ENCODE measurements at regions not wholly inside any gene's neighbourhood (a gene's known extent, or its start where the extent isn't known, plus 50 kb on each side); places are given as distances from the start of the nearest gene placed in this dataset.
"Not testable (repeated sequence)": the region's sequence is repeated elsewhere in the genome, so short reads cannot be mapped to it uniquely, and the experiment has no call there.

GRCh38 chr6:85130743-85131142 is 319.1 kb upstream of the NT5E start:
- ChIA-PET POLR2A (no interaction called here), CTCF (no interaction called here)
- no peak overlapping the region for H3K4me3 Mint-ChIP-seq
- H3K9me3 ChIP-seq (ENCODE audit: control insufficient read depth in 1 of 2, insufficient read depth in 1 of 2, low read length in 2 of 2): no peaks in the 10 kb centered on the region
- intact Hi-C loops (cut with DNase I, micrococcal nuclease): no loop called here
- H3K9me3 Mint-ChIP-seq: peaks cover 2% of the 10 kb centered on the region
- no peaks in the 10 kb centered on the region for H3K27me3 ChIP-seq (ENCODE audit: control insufficient read depth in 1 of 2, insufficient read depth in 2 of 2, low read length in 2 of 2)
- DNase-seq (no peak), ATAC-seq (ENCODE audit: poor library complexity) (no peak)
- no peaks in the 10 kb centered on the region for H3K36me3 ChIP-seq (ENCODE audit: insufficient read depth, low read length)
- H3K4me1 ChIP-seq (ENCODE audit: insufficient read depth, low read length): no peaks in the 10 kb centered on the region
- no peak overlapping the region for H3K27ac Mint-ChIP-seq
- no peak overlapping the region for H3K27ac ChIP-seq (ENCODE audit: low read depth in 1 of 2, low read length in 2 of 2)
- H3K36me3 Mint-ChIP-seq (ENCODE audit: low read depth): no peaks in the 10 kb centered on the region
- TF ChIP-seq CTCF (IDR thresholded peaks at IDR 0.05): no peak
- H3K27me3 Mint-ChIP-seq: no peaks in the 10 kb centered on the region
- H3K4me3 ChIP-seq (ENCODE audit: low read length): no peak overlapping the region
- no peaks in the 10 kb centered on the region for H3K4me1 Mint-ChIP-seq (ENCODE audit: low read depth)

GRCh38 chr6:85129881-85130280 is 320.0 kb upstream of the NT5E start:
- ChIA-PET POLR2A (no interaction called here), CTCF (interaction anchor here (1.0 kb wide), 1 partner anchor 9 kb away, joined by 3 read pairs; no protein-coding TSS in a partner anchor)

GRCh38 chr6:85128781-85129180 is 321.1 kb upstream of the NT5E start:
- H3K4me1 Mint-ChIP-seq (ENCODE audit: low read depth): no peaks in the 10 kb centered on the region
- no peak overlapping the region for H3K4me3 Mint-ChIP-seq
- Histone ChIP-seq H3K27ac (ENCODE audit: low read depth in 1 of 2, low read length in 2 of 2) (no peak overlapping the region), H3K36me3 (ENCODE audit: insufficient read depth, low read length) (no peaks in the 10 kb centered on the region), H3K4me3 (ENCODE audit: low read length) (no peak overlapping the region), H3K4me1 (ENCODE audit: insufficient read depth, low read length) (no peaks in the 10 kb centered on the region), H3K9me3 (ENCODE audit: control insufficient read depth in 1 of 2, insufficient read depth in 1 of 2, low read length in 2 of 2) (no peaks in the 10 kb centered on the region), H3K27me3 (ENCODE audit: control insufficient read depth in 1 of 2, insufficient read depth in 2 of 2, low read length in 2 of 2) (no peaks in the 10 kb centered on the region)
- no peaks in the 10 kb centered on the region for H3K9me3 Mint-ChIP-seq
- H3K27me3 Mint-ChIP-seq: no peaks in the 10 kb centered on the region
- DNase-seq (no peak), ATAC-seq (ENCODE audit: poor library complexity) (no peak)
- ChIA-PET CTCF (no interaction called here), POLR2A (no interaction called here)
- no peak for TF ChIP-seq CTCF (IDR thresholded peaks at IDR 0.05)
- no peak overlapping the region for H3K27ac Mint-ChIP-seq
- intact Hi-C loops (cut with DNase I, micrococcal nuclease): no loop called here
- no peaks in the 10 kb centered on the region for H3K36me3 Mint-ChIP-seq (ENCODE audit: low read depth)

More at GRCh38 chr6:85129881-85130280, 320.0 kb upstream of the NT5E start:
- H3K36me3 Mint-ChIP-seq (ENCODE audit: low read depth): no peaks in the 10 kb centered on the region
- H3K9me3 Mint-ChIP-seq: no peaks in the 10 kb centered on the region
- Histone ChIP-seq H3K27ac (ENCODE audit: low read depth in 1 of 2, low read length in 2 of 2) (no peak overlapping the region), H3K4me3 (ENCODE audit: low read length) (no peak overlapping the region), H3K27me3 (ENCODE audit: control insufficient read depth in 1 of 2, insufficient read depth in 2 of 2, low read length in 2 of 2) (no peaks in the 10 kb centered on the region), H3K36me3 (ENCODE audit: insufficient read depth, low read length) (no peaks in the 10 kb centered on the region), H3K4me1 (ENCODE audit: insufficient read depth, low read length) (no peaks in the 10 kb centered on the region), H3K9me3 (ENCODE audit: control insufficient read depth in 1 of 2, insufficient read depth in 1 of 2, low read length in 2 of 2) (no peaks in the 10 kb centered on the region)
- TF ChIP-seq CTCF (IDR thresholded peaks at IDR 0.05): no peak
- H3K4me3 Mint-ChIP-seq: no peak overlapping the region
- H3K27ac Mint-ChIP-seq: no peak overlapping the region
- no peak for ATAC-seq (ENCODE audit: poor library complexity)
- DNase-seq: no peak
- H3K27me3 Mint-ChIP-seq: no peaks in the 10 kb centered on the region
- intact Hi-C loops (cut with DNase I, micrococcal nuclease): no loop called here
- no peaks in the 10 kb centered on the region for H3K4me1 Mint-ChIP-seq (ENCODE audit: low read depth)

- H3K4me3 ChIP-seq (ENCODE audit: low read length); H3K27ac Mint-ChIP-seq; POLR2A ChIA-PET; H3K4me3 Mint-ChIP-seq; H3K27me3 Mint-ChIP-seq; DNase-seq; H3K27me3 ChIP-seq (ENCODE audit: control insufficient read depth in 1 of 2, insufficient read depth in 2 of 2, low read length in 2 of 2); H3K9me3 Mint-ChIP-seq; H3K36me3 Mint-ChIP-seq (ENCODE audit: low read depth); ATAC-seq (ENCODE audit: poor library complexity); H3K4me1 Mint-ChIP-seq (ENCODE audit: low read depth); H3K4me1 ChIP-seq (ENCODE audit: insufficient read depth, low read length); H3K27ac ChIP-seq (ENCODE audit: low read depth in 1 of 2, low read length in 2 of 2); CTCF ChIA-PET; H3K9me3 ChIP-seq (ENCODE audit: control insufficient read depth in 1 of 2, insufficient read depth in 1 of 2, low read length in 2 of 2); intact Hi-C loops (cut with DNase I, micrococcal nuclease); H3K36me3 ChIP-seq (ENCODE audit: insufficient read depth, low read length): not testable (repeated sequence)
Observed at GRCh38 chr6:85128256-85128655, 321.6 kb upstream of the NT5E start.

Measured in CD4-positive, alpha-beta T cell (primary cell).